Neuronal stem cell (in vitro differentiated cells): ENCODE measurements at regions not wholly inside any gene's neighbourhood (a gene's known extent, or its start where the extent isn't known, plus 50 kb on each side); places are given as distances from the start of the nearest gene placed in this dataset.

Source experiments
- DNase-seq: peaks from one replicate; pipeline ENCODE4 v3.0.0-alpha.2; 2013; ENCODE audit warnings: low spot score
- H2AFZ ChIP-seq: one replicate; pipeline ENCODE4 v1.6.1; 2013; ENCODE audit warnings: mild to moderate bottlenecking, low read length, inconsistent platforms
- H2AK5ac ChIP-seq: 2 replicates; pipeline ENCODE4 v1.6.1; 2013; ENCODE audit warnings: low read depth, mild to moderate bottlenecking, inconsistent platforms, low read length, moderate library complexity, mixed read lengths
- H2BK120ac ChIP-seq: 2 replicates; pipeline ENCODE4 v1.6.1; 2013; ENCODE audit warnings: low read depth, mild to moderate bottlenecking, inconsistent platforms, low read length, moderate library complexity, mixed read lengths
- H2BK12ac ChIP-seq: one replicate; pipeline ENCODE4 v1.6.1; 2013; ENCODE audit warnings: low read length, inconsistent platforms
- H2BK15ac ChIP-seq: 2 replicates; pipeline ENCODE4 v1.6.1; 2013; ENCODE audit warnings: mild to moderate bottlenecking, low read length, inconsistent platforms, mixed read lengths
- H2BK5ac ChIP-seq: one replicate; pipeline ENCODE4 v1.6.1; 2013; ENCODE audit warnings: inconsistent platforms, mild to moderate bottlenecking, low read length, moderate library complexity
- H3K14ac ChIP-seq: one replicate; pipeline ENCODE4 v1.6.1; 2013; ENCODE audit warnings: low read length, inconsistent platforms
- H3K18ac ChIP-seq: 2 replicates; pipeline ENCODE4 v1.6.1; 2013; ENCODE audit warnings: low read length, inconsistent platforms
- H3K23ac ChIP-seq: 2 replicates; pipeline ENCODE4 v1.6.1; 2013; ENCODE audit warnings: low read depth, mild to moderate bottlenecking, mixed read lengths, low read length, inconsistent platforms; ENCODE audit not compliant: poor library complexity
- H3K27ac ChIP-seq: replicated peaks from 3 replicates; pipeline ENCODE4 v1.5.1; 2013; ENCODE audit warnings: low read length, inconsistent platforms
- H3K27me3 ChIP-seq, 3 experiments: 2 replicates each; pipeline ENCODE4 v1.6.1; 2013; ENCODE audit warnings: low read length in 3 of 3, mild to moderate bottlenecking in 2 of 3, inconsistent platforms in 1 of 3, low read depth in 1 of 3, mixed read lengths in 1 of 3, moderate library complexity in 1 of 3; ENCODE audit not compliant: control insufficient read depth in 3 of 3, insufficient read depth in 3 of 3
- H3K36me3 ChIP-seq, 2 donors: replicated peaks in 1 of 2; 2 replicates each; pipeline ENCODE4 v1.6.1; 2013; ENCODE audit warnings: low read length in 2 of 2; ENCODE audit not compliant: control insufficient read depth in 2 of 2, insufficient read depth in 2 of 2
- H3K4ac ChIP-seq: 2 replicates; pipeline ENCODE4 v1.6.1; 2013; ENCODE audit warnings: inconsistent platforms, mild to moderate bottlenecking, low read length, moderate library complexity
- H3K4me1 ChIP-seq, 2 donors: 1 replicate in 1 of 2; 2 replicates in 1 of 2; pipeline ENCODE4 v1.6.1; 2013; ENCODE audit warnings: low read length in 2 of 2, low read depth in 1 of 2; ENCODE audit not compliant: control insufficient read depth in 2 of 2, insufficient read depth in 1 of 2
- H3K4me2 ChIP-seq: one replicate; pipeline ENCODE4 v1.6.1; 2013; ENCODE audit warnings: mild to moderate bottlenecking, low read length, inconsistent platforms; ENCODE audit not compliant: insufficient read depth, poor library complexity, severe bottlenecking
- H3K4me3 ChIP-seq, 2 donors: 2 replicates each; pipeline ENCODE4 v1.5.1; 2013; ENCODE audit warnings: low read length in 2 of 2, mild to moderate bottlenecking in 2 of 2, inconsistent platforms in 1 of 2, moderate library complexity in 1 of 2
- H3K79me1 ChIP-seq: one replicate; pipeline ENCODE4 v1.6.1; 2013; ENCODE audit warnings: low read depth, mild to moderate bottlenecking, inconsistent platforms, low read length, moderate library complexity
- H3K9ac ChIP-seq: one replicate; pipeline ENCODE4 v1.6.1; 2013; ENCODE audit warnings: mild to moderate bottlenecking, low read depth, low read length, inconsistent platforms; ENCODE audit not compliant: poor library complexity
- H3K9me3 ChIP-seq, 2 donors: replicated peaks in 1 of 2; 2 replicates each; pipeline versions ENCODE3 to v1.6.1; 2013; ENCODE audit warnings: low read length in 2 of 2, mild to moderate bottlenecking in 2 of 2, inconsistent platforms in 1 of 2, low read depth in 1 of 2, mixed read lengths in 1 of 2, moderate library complexity in 1 of 2; ENCODE audit not compliant: control insufficient read depth in 2 of 2, insufficient read depth in 1 of 2
- H4K8ac ChIP-seq: one replicate; pipeline ENCODE4 v1.6.1; 2013; ENCODE audit warnings: low read depth, mild to moderate bottlenecking, inconsistent platforms, low read length, moderate library complexity
- H4K91ac ChIP-seq: one replicate; pipeline ENCODE4 v1.6.1; 2013; ENCODE audit warnings: low read length, low read depth, mild to moderate bottlenecking, inconsistent platforms; ENCODE audit not compliant: poor library complexity
- WGBS, 2 donors: extraction: QIAGEN DNeasy Blood & Tissue Kit; methylation state at CpG; one replicate each; pipeline ENCODE4 v1.1.7; 2013; ENCODE audit warnings: missing lambda C conversion rate in 2 of 2, mixed read lengths in 1 of 2; ENCODE audit not compliant: insufficient read length in 2 of 2, insufficient replicate concordance in 1 of 2; ENCODE audit errors: extremely low coverage in 2 of 2; 5-methylcytosine and 5-hydroxymethylcytosine counted together

GRCh38 chr3:39721076-39721475, 88.3 kb upstream of the MYRIP start:
- Histone ChIP-seq H3K79me1 (no peaks in the 10 kb centered on the region), H3K4me3 (no peak overlapping the region), H3K4me2 (no peak overlapping the region), H3K36me3 (no peaks in the 10 kb centered on the region), H2BK5ac (no peak overlapping the region), H2AK5ac (no peak overlapping the region), H3K14ac (no peak overlapping the region), H3K4me1 (no peaks in the 10 kb centered on the region), H3K4ac (no peak overlapping the region), H3K18ac (no peak overlapping the region), H2BK15ac (no peak overlapping the region), H4K8ac (no peak overlapping the region), H3K27ac (no peak overlapping the region), H2BK120ac (no peak overlapping the region), H3K9me3 (no peaks in the 10 kb centered on the region), H3K27me3 (no peaks in the 10 kb centered on the region), H3K9ac (no peak overlapping the region), H2AFZ (no peak overlapping the region), H2BK12ac (no peak overlapping the region), H4K91ac (no peak overlapping the region), H3K23ac (no peak overlapping the region)
- no CpG with 5 or more reads among the region's 1 CpG for WGBS, 2 donors
- DNase-seq: no peak

GRCh38 chr3:39724233-39724846, 85.1 kb upstream of the MYRIP start:
- Histone ChIP-seq H3K4me3 (no peak overlapping the region), H2BK12ac (no peak overlapping the region), H3K14ac (no peak overlapping the region), H3K9ac (no peak overlapping the region), H3K27ac (no peak overlapping the region), H2BK120ac (no peak overlapping the region), H4K91ac (no peak overlapping the region), H2AK5ac (no peak overlapping the region), H2BK5ac (no peak overlapping the region), H3K4me1 (no peaks in the 10 kb centered on the region), H3K4me2 (no peak overlapping the region), H2BK15ac (no peak overlapping the region), H3K18ac (no peak overlapping the region), H3K27me3 (no peaks in the 10 kb centered on the region), H3K9me3 (no peaks in the 10 kb centered on the region), H3K4ac (no peak overlapping the region), H2AFZ (no peak overlapping the region), H3K23ac (no peak overlapping the region), H3K79me1 (no peaks in the 10 kb centered on the region), H4K8ac (no peak overlapping the region), H3K36me3 (no peaks in the 10 kb centered on the region)
- no peak for DNase-seq
- WGBS, 2 donors: no CpG with 5 or more reads among the region's 1 CpG

- Histone ChIP-seq H3K79me1 (no peaks in the 10 kb centered on the region), H3K36me3 (no peaks in the 10 kb centered on the region), H3K4ac (no peak overlapping the region), H2BK12ac (no peak overlapping the region), H3K9ac (no peak overlapping the region), H2BK120ac (no peak overlapping the region), H3K4me1 (no peaks in the 10 kb centered on the region), H3K27me3 (no peaks in the 10 kb centered on the region), H4K91ac (no peak overlapping the region), H2BK5ac (no peak overlapping the region), H3K14ac (no peak overlapping the region), H3K18ac (no peak overlapping the region), H2AK5ac (no peak overlapping the region), H2BK15ac (no peak overlapping the region), H3K23ac (no peak overlapping the region), H4K8ac (no peak overlapping the region), H2AFZ (no peak overlapping the region), H3K4me3 (no peak overlapping the region), H3K9me3 (no peaks in the 10 kb centered on the region), H3K27ac (no peak overlapping the region), H3K4me2 (no peak overlapping the region)
- WGBS, 2 donors: no CpG with 5 or more reads among the region's 1 CpG
- no peak for DNase-seq
Measured at GRCh38 chr3:39725321-39725720, 84.1 kb upstream of the MYRIP start.

GRCh38 chr3:39727415-39727814, 82.0 kb upstream of the MYRIP start:
- Histone ChIP-seq H2BK5ac (no peak overlapping the region), H2BK120ac (no peak overlapping the region), H3K9ac (no peak overlapping the region), H4K91ac (no peak overlapping the region), H3K14ac (no peak overlapping the region), H3K79me1 (no peaks in the 10 kb centered on the region), H3K9me3 (no peaks in the 10 kb centered on the region), H3K4me1 (no peaks in the 10 kb centered on the region), H3K18ac (no peak overlapping the region), H3K23ac (no peak overlapping the region), H3K27me3 (no peaks in the 10 kb centered on the region), H3K4me2 (no peak overlapping the region), H2AK5ac (no peak overlapping the region), H3K27ac (no peak overlapping the region), H2BK15ac (no peak overlapping the region), H2AFZ (no peak overlapping the region), H4K8ac (no peak overlapping the region), H2BK12ac (no peak overlapping the region), H3K4ac (no peak overlapping the region), H3K4me3 (no peak overlapping the region), H3K36me3 (no peaks in the 10 kb centered on the region)
- no peak for DNase-seq
- WGBS, 2 donors: no CpG with 5 or more reads among the region's 3 CpGs
